H1 (cell line): ENCODE measurements at regions not wholly inside any gene's neighbourhood (a gene's known extent, or its start where the extent isn't known, plus 50 kb on each side); places are given as distances from the start of the nearest gene placed in this dataset.
A peak's percentile ranks its signal among the peaks of the same experiment; 100 is the strongest.

ENCODE experiments used
- CTCF ChIA-PET: fragments of 300-600 bp; sonication (Branson Sonifier 250); formaldehyde crosslinking; loops from one replicate; lab custom pipeline; 2021; ENCODE audit not compliant: partially characterized antibody; lab: Charles Lee
- POLR2A ChIA-PET: fragments of 300-600 bp; sonication (Branson Sonifier 250); formaldehyde crosslinking; loops from one replicate; lab custom pipeline; 2021; ENCODE audit warnings: inconsistent platforms; ENCODE audit not compliant: partially characterized antibody; lab: Charles Lee
- DNase-seq, 2 experiments: peaks; one replicate each; pipeline versions ENCODE4 v3.0.0 to v3.0.0-alpha.2; 2010 to 2022; ENCODE audit warnings: low spot score in 2 of 2, low read depth in 1 of 2, mixed read lengths in 1 of 2
- FAIRE-seq: peaks from 2 replicates; lab custom pipeline; 2011; peaks lifted over from hg19 to GRCh38; lab: Jason Lieb, UNC
- H2AFZ ChIP-seq: 2 replicates; pipeline ENCODE4 v1.8.1; 2012; ENCODE audit warnings: low read length, inconsistent platforms
- H2AK5ac ChIP-seq: 2 replicates; pipeline ENCODE4 v1.6.1; 2013; ENCODE audit warnings: low read depth, low read length
- H2BK120ac ChIP-seq: replicated peaks from 2 replicates; pipeline ENCODE3; 2013; ENCODE audit warnings: low read depth, low read length, inconsistent platforms
- H2BK12ac ChIP-seq: 2 replicates; pipeline ENCODE4 v1.6.1; 2013; ENCODE audit warnings: low read depth, low read length
- H2BK15ac ChIP-seq: 2 replicates; pipeline ENCODE4 v1.6.1; 2013; ENCODE audit warnings: low read length
- H2BK20ac ChIP-seq: 2 replicates; pipeline ENCODE4 v1.6.1; 2013; ENCODE audit warnings: low read length
- H2BK5ac ChIP-seq: 2 replicates; pipeline ENCODE4 v1.6.1; 2013; ENCODE audit warnings: low read depth, low read length
- H3K14ac ChIP-seq: 2 replicates; pipeline ENCODE4 v1.6.1; 2013; ENCODE audit warnings: inconsistent platforms; ENCODE audit not compliant: insufficient read length
- H3K18ac ChIP-seq: 2 replicates; pipeline ENCODE4 v1.6.1; 2013; ENCODE audit warnings: low read length; ENCODE audit errors: extremely low read depth
- H3K23ac ChIP-seq: 2 replicates; pipeline ENCODE4 v1.6.1; 2013; ENCODE audit warnings: inconsistent platforms; ENCODE audit not compliant: insufficient read length
- H3K23me2 ChIP-seq: 2 replicates; pipeline ENCODE4 v1.6.1; 2013; ENCODE audit warnings: low read depth, low read length
- H3K27ac ChIP-seq: 2 replicates; pipeline ENCODE4 v1.6.1; 2011; ENCODE audit warnings: low read depth, low read length, inconsistent platforms
- H3K27me3 ChIP-seq, 4 experiments: replicated peaks in 1 of 4; 1 replicate in 1 of 4; 2 replicates in 3 of 4; pipeline versions ENCODE4 v1.6.1 to v1.8.1; 2011 to 2013; ENCODE audit warnings: low read length in 3 of 4, mild to moderate bottlenecking in 3 of 4, inconsistent platforms in 2 of 4, mixed read lengths in 2 of 4, moderate library complexity in 1 of 4; ENCODE audit not compliant: control insufficient read depth in 3 of 4, insufficient read depth in 3 of 4; ENCODE audit errors: extremely low read depth in 1 of 4
- H3K36me3 ChIP-seq, 4 experiments: 2 replicates each; pipeline versions ENCODE4 v1.6.1 to v1.8.1; 2011 to 2013; ENCODE audit warnings: mild to moderate bottlenecking in 4 of 4, low read length in 3 of 4, moderate library complexity in 2 of 4, control low read depth in 1 of 4, inconsistent platforms in 1 of 4; ENCODE audit not compliant: insufficient read depth in 4 of 4, control insufficient read depth in 2 of 4
- H3K4ac ChIP-seq: replicated peaks from 2 replicates; pipeline ENCODE3; 2013; ENCODE audit warnings: low read length, low read depth, mixed read lengths, inconsistent platforms; ENCODE audit not compliant: insufficient read length
- H3K4me1 ChIP-seq, 4 experiments: replicated peaks in 1 of 4; 1 replicate in 1 of 4; 2 replicates in 3 of 4; pipeline versions ENCODE4 v1.6.1 to v1.8.1; 2011 to 2013; ENCODE audit warnings: low read length in 3 of 4, inconsistent platforms in 2 of 4, mixed read lengths in 1 of 4; ENCODE audit not compliant: insufficient read depth in 4 of 4, control insufficient read depth in 3 of 4
- H3K4me2 ChIP-seq, 2 experiments: 2 replicates each; pipeline versions ENCODE4 v1.6.1 to v1.8.1; 2011 to 2013; ENCODE audit warnings: low read depth in 2 of 2, low read length in 2 of 2, control low read depth in 1 of 2, inconsistent platforms in 1 of 2, mild to moderate bottlenecking in 1 of 2; ENCODE audit not compliant: insufficient read depth in 1 of 2
- H3K4me3 ChIP-seq, 4 experiments: fragments of 200-600, 300-600 bp in 1 of 4; sonication (generic), shearing (Covaris generic), sonication (Bioruptor Twin) in 1 of 4; 2 replicates each; pipeline versions ENCODE4 v1.5.1 to v1.8.1; 2011 to 2016; ENCODE audit warnings: low read length in 4 of 4, low read depth in 3 of 4, control low read depth in 2 of 4, inconsistent platforms in 2 of 4, mild to moderate bottlenecking in 2 of 4, mixed read lengths in 1 of 4, moderate library complexity in 1 of 4; ENCODE audit not compliant: insufficient read depth in 2 of 4; ENCODE audit errors: extremely low read depth in 1 of 4
- H3K56ac ChIP-seq: replicated peaks from 2 replicates; pipeline ENCODE3; 2013; ENCODE audit warnings: low read depth, mild to moderate bottlenecking, mixed read lengths, low read length, inconsistent platforms; ENCODE audit not compliant: insufficient read length
- H3K79me1 ChIP-seq: 2 replicates; pipeline ENCODE4 v1.6.1; 2013; ENCODE audit warnings: low read depth, low read length, control low read depth
- H3K79me2 ChIP-seq, 2 experiments: 2 replicates each; pipeline versions ENCODE4 v1.6.1 to v1.8.1; 2012 to 2013; ENCODE audit warnings: low read length in 2 of 2, mild to moderate bottlenecking in 2 of 2, inconsistent platforms in 1 of 2; ENCODE audit not compliant: insufficient read depth in 2 of 2, control insufficient read depth in 1 of 2
- H3K9ac ChIP-seq, 4 experiments: replicated peaks in 1 of 4; 1 replicate in 1 of 4; 2 replicates in 3 of 4; pipeline versions ENCODE4 v1.6.1 to v1.8.1; 2011 to 2013; ENCODE audit warnings: low read depth in 3 of 4, low read length in 3 of 4, control low read depth in 2 of 4, mild to moderate bottlenecking in 2 of 4, moderate library complexity in 2 of 4, inconsistent platforms in 1 of 4; ENCODE audit errors: extremely low read depth in 1 of 4
- H3K9me3 ChIP-seq, 2 experiments: 2 replicates each; pipeline versions ENCODE4 v1.6.1 to v1.8.1; 2012 to 2013; ENCODE audit warnings: mild to moderate bottlenecking in 2 of 2, moderate library complexity in 2 of 2, control low read depth in 1 of 2, inconsistent platforms in 1 of 2, low read depth in 1 of 2, low read length in 1 of 2, mixed read lengths in 1 of 2; ENCODE audit not compliant: insufficient read depth in 2 of 2
- H4K20me1 ChIP-seq, 2 experiments: replicated peaks in 1 of 2; 2 replicates each; pipeline versions ENCODE3 to v1.8.1; 2011 to 2013; ENCODE audit warnings: inconsistent platforms in 2 of 2, low read length in 2 of 2, mild to moderate bottlenecking in 1 of 2; ENCODE audit not compliant: insufficient read depth in 2 of 2, control insufficient read depth in 1 of 2
- H4K5ac ChIP-seq: 2 replicates; pipeline ENCODE4 v1.6.1; 2013; ENCODE audit warnings: low read length, low read depth, mixed read lengths, inconsistent platforms; ENCODE audit not compliant: insufficient read length
- H4K8ac ChIP-seq: 2 replicates; pipeline ENCODE4 v1.8.0; 2013; ENCODE audit warnings: mild to moderate bottlenecking, moderate library complexity, low read length, inconsistent platforms; ENCODE audit not compliant: insufficient read depth; ENCODE audit errors: extremely low read depth
- H4K91ac ChIP-seq: replicated peaks from 2 replicates; pipeline ENCODE3; 2013; ENCODE audit warnings: low read length, mixed read lengths, inconsistent platforms; ENCODE audit not compliant: insufficient read length
- ATF3 ChIP-seq: IDR thresholded peaks from 2 replicates; pipeline ENCODE4 v1.6.1; 2011; ENCODE audit warnings: low read depth, mild to moderate bottlenecking, low read length; ENCODE audit not compliant: insufficient read depth
- BACH1 ChIP-seq: IDR thresholded peaks from 2 replicates; pipeline ENCODE4 v1.6.1; 2012; ENCODE audit warnings: low read length, improper control_type of control experiment
- CTBP2 ChIP-seq: IDR thresholded peaks from 2 replicates; pipeline ENCODE4 v1.7.0; 2011; ENCODE audit warnings: borderline replicate concordance, mild to moderate bottlenecking, moderate library complexity, mixed read lengths, low read length; ENCODE audit not compliant: insufficient read depth, insufficient read length
- EP300 ChIP-seq, 2 experiments: IDR thresholded peaks; 1 replicate in 1 of 2; 2 replicates in 1 of 2; pipeline ENCODE4 v1.6.1; 2011 to 2012; ENCODE audit warnings: low read depth in 2 of 2, low read length in 2 of 2, mild to moderate bottlenecking in 2 of 2, borderline replicate concordance in 1 of 2, inconsistent platforms in 1 of 2, moderate library complexity in 1 of 2
- NRF1 ChIP-seq: IDR thresholded peaks from 2 replicates; pipeline ENCODE4 v1.6.1; 2011; ENCODE audit warnings: mild to moderate bottlenecking, low read depth, low read length, improper control_type of control experiment
- RXRA ChIP-seq: IDR thresholded peaks from 2 replicates; pipeline ENCODE4 v1.6.1; 2011; ENCODE audit warnings: low read depth, mild to moderate bottlenecking, low read length, moderate library complexity; ENCODE audit not compliant: insufficient read depth
- SIN3A ChIP-seq, 2 experiments: IDR thresholded peaks in 1 of 2; conservative IDR thresholded peaks in 1 of 2; 2 replicates each; pipeline ENCODE4 v1.6.1; 2011 to 2012; ENCODE audit warnings: low read length in 2 of 2, improper control_type of control experiment in 1 of 2, low read depth in 1 of 2, mild to moderate bottlenecking in 1 of 2
- SIX5 ChIP-seq: IDR thresholded peaks from 2 replicates; pipeline ENCODE4 v1.6.1; 2011; ENCODE audit warnings: mild to moderate bottlenecking, low read depth, low read length
- TEAD4 ChIP-seq: IDR thresholded peaks from 2 replicates; pipeline ENCODE4 v1.6.1; 2012; ENCODE audit warnings: low read depth, low read length, inconsistent platforms, mixed read lengths
- USF2 ChIP-seq: IDR thresholded peaks from 2 replicates; pipeline ENCODE4 v1.6.1; 2011; ENCODE audit warnings: low read length, improper control_type of control experiment
- WGBS, 2 experiments: shearing (Covaris generic) in 1 of 2; methylation state at CpG; one replicate each; pipeline versions ENCODE4 v1.1.6 to v1.1.7; 2013 to 2015; ENCODE audit warnings: low lambda C conversion rate in 2 of 2, mixed read lengths in 2 of 2, inconsistent platforms in 1 of 2, low coverage in 1 of 2, missing lambda C conversion rate in 1 of 2; ENCODE audit not compliant: insufficient replicate concordance in 2 of 2, insufficient coverage in 1 of 2, insufficient read length in 1 of 2; ENCODE audit errors: extremely low coverage in 1 of 2, missing lambda C conversion rate in 1 of 2; 5-methylcytosine and 5-hydroxymethylcytosine counted together
- TF ChIP-seq, protein P1 (sequence below): IDR thresholded peaks from 2 replicates; pipeline ENCODE4 v1.6.1; 2012; ENCODE audit warnings: inconsistent platforms

- Histone ChIP-seq H3K36me3 (no peaks in the 10 kb centered on the region; a peak in 1 of 8 replicates), H3K79me2 (no peaks in the 10 kb centered on the region), H2BK12ac (no peak overlapping the region), H4K91ac (no peak overlapping the region), H2AK5ac (no peak overlapping the region; the same call in 1 of the 2 replicates), H3K14ac (no peak overlapping the region), H2BK120ac (no peak overlapping the region), H4K5ac (no peak overlapping the region), H3K4me1 (no peaks in the 10 kb centered on the region; a peak in 1 of 7 replicates), H2BK5ac (no peak overlapping the region), H3K23me2 (no peaks in the 10 kb centered on the region; the same call in 1 of the 2 replicates), H3K56ac (no peak overlapping the region), H4K20me1 (no peaks in the 10 kb centered on the region), H3K4me3 (no peak overlapping the region), H3K4me2 (no peak overlapping the region), H2BK15ac (no peak overlapping the region), H3K9ac (no peak overlapping the region), H2BK20ac (no peak overlapping the region), H3K27ac (no peak overlapping the region), H2AFZ (peak overlapping the region; percentile 73; the same call in 1 of the 2 replicates), H3K79me1 (no peaks in the 10 kb centered on the region), H4K8ac (no peak overlapping the region), H3K23ac (no peak overlapping the region), H3K18ac (no peak overlapping the region), H3K4ac (no peak overlapping the region), H3K27me3 (no peaks in the 10 kb centered on the region; a peak in 1 of 7 replicates), H3K9me3 (no peaks in the 10 kb centered on the region)
- CTCF ChIA-PET = interaction anchor here (0.7 to 2.1 kb wide), 5 partner anchors 11 to 109 kb away, joined by 3 to 9 read pairs (median 3); no protein-coding TSS in a partner anchor
- FAIRE-seq (no peak), DNase-seq (no peak)
- WGBS, 2 experiments = 61% methylated on average over 3 of the region's 3 CpGs; no CpG with 5 or more reads in 1 of the 2 experiments
- POLR2A ChIA-PET = no interaction called here
- TF ChIP-seq CTBP2 = no peak
- no peak for TF ChIP-seq TEAD4
- no peak for TF ChIP-seq USF2
- no peak for TF ChIP-seq EP300 (IDR thresholded peaks at IDR 0.05; ENCODE audit: borderline replicate concordance in 1 of 2, low read depth in 2 of 2, low read length in 2 of 2)
- no peak for TF ChIP-seq NRF1
- TF ChIP-seq SIX5 = no peak
- no peak for TF ChIP-seq BACH1
- TF ChIP-seq, protein P1, sequence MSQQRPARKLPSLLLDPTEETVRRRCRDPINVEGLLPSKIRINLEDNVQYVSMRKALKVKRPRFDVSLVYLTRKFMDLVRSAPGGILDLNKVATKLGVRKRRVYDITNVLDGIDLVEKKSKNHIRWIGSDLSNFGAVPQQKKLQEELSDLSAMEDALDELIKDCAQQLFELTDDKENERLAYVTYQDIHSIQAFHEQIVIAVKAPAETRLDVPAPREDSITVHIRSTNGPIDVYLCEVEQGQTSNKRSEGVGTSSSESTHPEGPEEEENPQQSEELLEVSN = no peak
- TF ChIP-seq RXRA = no peak
- TF ChIP-seq ATF3 = no peak
- no peak for TF ChIP-seq SIN3A (conservative IDR thresholded peaks at IDR 0.05 in 1 of 2, IDR thresholded peaks at IDR 0.05 in 1 of 2; ENCODE audit: low read depth in 1 of 2, low read length in 2 of 2)
These were observed 98.1 kb downstream of the LRRC30 start for GRCh38 chr18:7329016-7329415.
